HEK293T (cell line): ENCODE measurements at regions not wholly inside any gene's neighbourhood (a gene's known extent, or its start where the extent isn't known, plus 50 kb on each side); places are given as distances from the start of the nearest gene placed in this dataset.

Experiments used
- FOXA1 ChIP-seq: fragments of 450-650 bp; IDR thresholded peaks from 2 replicates; pipeline ENCODE4 v1.6.1; 2016; ENCODE audit warnings: mild to moderate bottlenecking
- L3MBTL2 ChIP-seq: fragments of 450-650 bp; conservative IDR thresholded peaks from 2 replicates; pipeline ENCODE4 v1.6.1; 2016; ENCODE audit warnings: mild to moderate bottlenecking
- NFRKB ChIP-seq: fragments of 450-650 bp; IDR thresholded peaks from 2 replicates; pipeline ENCODE4 v1.6.1; 2016; ENCODE audit warnings: mild to moderate bottlenecking, moderate library complexity

- TF ChIP-seq NFRKB (no peak), L3MBTL2 (no peak), FOXA1 (no peak)
Measured at GRCh38 chr1:222897527-222898190, 82.8 kb downstream of the DISP1 start.
